ENCODE measurements at regions not wholly inside any gene's neighbourhood (a gene's known extent, or its start where the extent isn't known, plus 50 kb on each side); places are given as distances from the start of the nearest gene placed in this dataset.

GRCh38 chr12:28618772-28619171 lies 428.5 kb downstream of the CCDC91 start:
- Mint-ChIP-seq H3K27ac (ENCODE audit: unreplicated experiment) (no peak overlapping the region), H3K27me3 (ENCODE audit: unreplicated experiment) (no peaks in the 10 kb centered on the region), H3K36me3 (ENCODE audit: low read depth, unreplicated experiment) (no peaks in the 10 kb centered on the region), H3K4me3 (ENCODE audit: unreplicated experiment) (no peak overlapping the region), H3K4me1 (ENCODE audit: unreplicated experiment) (no peaks in the 10 kb centered on the region), H3K9me3 (ENCODE audit: unreplicated experiment) (no peaks in the 10 kb centered on the region)
- no peak for TF ChIP-seq CTCF (IDR thresholded peaks at IDR 0.05; ENCODE audit: unreplicated experiment)
- DNase-seq (ENCODE audit: low spot score): no peak

GRCh38 chr12:28620281-28620680 lies 430.0 kb downstream of the CCDC91 start:
- no peaks in the 10 kb centered on the region for H3K4me1 Mint-ChIP-seq (ENCODE audit: unreplicated experiment)
- no peak for TF ChIP-seq CTCF (IDR thresholded peaks at IDR 0.05; ENCODE audit: unreplicated experiment)
- H3K27me3 Mint-ChIP-seq (ENCODE audit: unreplicated experiment): no peaks in the 10 kb centered on the region

GRCh38 chr12:28622406-28622805 lies 432.1 kb downstream of the CCDC91 start:
- Mint-ChIP-seq H3K27ac (ENCODE audit: unreplicated experiment) (no peak overlapping the region), H3K27me3 (ENCODE audit: unreplicated experiment) (no peaks in the 10 kb centered on the region), H3K36me3 (ENCODE audit: low read depth, unreplicated experiment) (no peaks in the 10 kb centered on the region), H3K4me1 (ENCODE audit: unreplicated experiment) (no peaks in the 10 kb centered on the region), H3K9me3 (ENCODE audit: unreplicated experiment) (no peaks in the 10 kb centered on the region), H3K4me3 (ENCODE audit: unreplicated experiment) (no peak overlapping the region)
- no peak for DNase-seq (ENCODE audit: low spot score)
- no peak for TF ChIP-seq CTCF (IDR thresholded peaks at IDR 0.05; ENCODE audit: unreplicated experiment)

More at GRCh38 chr12:28620281-28620680, 430.0 kb downstream of the CCDC91 start:
- no peaks in the 10 kb centered on the region for H3K36me3 Mint-ChIP-seq (ENCODE audit: low read depth, unreplicated experiment)
- H3K4me3 Mint-ChIP-seq (ENCODE audit: unreplicated experiment): no peak overlapping the region
- H3K9me3 Mint-ChIP-seq (ENCODE audit: unreplicated experiment): no peaks in the 10 kb centered on the region
- DNase-seq (ENCODE audit: low spot score): no peak
- H3K27ac Mint-ChIP-seq (ENCODE audit: unreplicated experiment): no peak overlapping the region

- no peak overlapping the region for H3K27ac Mint-ChIP-seq (ENCODE audit: unreplicated experiment)
- H3K36me3 Mint-ChIP-seq (ENCODE audit: low read depth, unreplicated experiment): no peaks in the 10 kb centered on the region
- no peak for DNase-seq (ENCODE audit: low spot score)
- no peak for TF ChIP-seq CTCF (IDR thresholded peaks at IDR 0.05; ENCODE audit: unreplicated experiment)
- no peaks in the 10 kb centered on the region for H3K27me3 Mint-ChIP-seq (ENCODE audit: unreplicated experiment)
- H3K9me3 Mint-ChIP-seq (ENCODE audit: unreplicated experiment): no peaks in the 10 kb centered on the region
- H3K4me1 Mint-ChIP-seq (ENCODE audit: unreplicated experiment): no peaks in the 10 kb centered on the region
- H3K4me3 Mint-ChIP-seq (ENCODE audit: unreplicated experiment): no peak overlapping the region
Measured at GRCh38 chr12:28626504-28626903, 436.2 kb downstream of the CCDC91 start.

GRCh38 chr12:28629691-28630090 lies 439.4 kb downstream of the CCDC91 start:
- H3K27me3 Mint-ChIP-seq (ENCODE audit: unreplicated experiment): no peaks in the 10 kb centered on the region
- no peaks in the 10 kb centered on the region for H3K4me1 Mint-ChIP-seq (ENCODE audit: unreplicated experiment)
- no peak overlapping the region for H3K4me3 Mint-ChIP-seq (ENCODE audit: unreplicated experiment)
- no peak for TF ChIP-seq CTCF (IDR thresholded peaks at IDR 0.05; ENCODE audit: unreplicated experiment)
- H3K27ac Mint-ChIP-seq (ENCODE audit: unreplicated experiment): no peak overlapping the region
- H3K9me3 Mint-ChIP-seq (ENCODE audit: unreplicated experiment): no peaks in the 10 kb centered on the region
- no peak for DNase-seq (ENCODE audit: low spot score)
- H3K36me3 Mint-ChIP-seq (ENCODE audit: low read depth, unreplicated experiment): no peaks in the 10 kb centered on the region

All from endothelial cell (in vitro differentiated cells).